ENCODE measurements at regions not wholly inside any gene's neighbourhood (a gene's known extent, or its start where the extent isn't known, plus 50 kb on each side); places are given as distances from the start of the nearest gene placed in this dataset.

- peaks cover 0 to 10% (median 0%) of the 10 kb centered on the region in 3 donors for H3K27me3 Mint-ChIP-seq
- H3K4me3 Mint-ChIP-seq = no peak overlapping the region
- H3K4me1 Mint-ChIP-seq = no peaks in the 10 kb centered on the region
- ATAC-seq (ENCODE audit: low read depth in 2 of 2) (no peak), DNase-seq (no peak)
- peaks cover 0 to 18% (median 5%) of the 10 kb centered on the region in 7 donors for H3K9me3 Mint-ChIP-seq
- no peaks in the 10 kb centered on the region for H3K36me3 Mint-ChIP-seq
- H3K27ac Mint-ChIP-seq = no peak overlapping the region
Observed at GRCh38 chr16:51085271-51085670, 65.8 kb downstream of the SALL1 start.

GRCh38 chr16:51084074-51084928, 66.8 kb downstream of the SALL1 start:
- H3K4me3 Mint-ChIP-seq = no peak overlapping the region
- H3K36me3 Mint-ChIP-seq = no peaks in the 10 kb centered on the region
- DNase-seq (no peak), ATAC-seq (ENCODE audit: low read depth in 2 of 2) (no peak)
- H3K9me3 Mint-ChIP-seq = peaks cover 0 to 19% (median 5%) of the 10 kb centered on the region in 7 donors
- no peak overlapping the region for H3K27ac Mint-ChIP-seq
- H3K4me1 Mint-ChIP-seq = no peaks in the 10 kb centered on the region
- H3K27me3 Mint-ChIP-seq = peaks cover 0 to 15% (median 0%) of the 10 kb centered on the region in 3 donors

- DNase-seq = no peak
- no peak overlapping the region for H3K27ac Mint-ChIP-seq
- H3K36me3 Mint-ChIP-seq = no peaks in the 10 kb centered on the region
Observed at GRCh38 chr16:51072591-51072990, 78.5 kb downstream of the SALL1 start.

DNA sequence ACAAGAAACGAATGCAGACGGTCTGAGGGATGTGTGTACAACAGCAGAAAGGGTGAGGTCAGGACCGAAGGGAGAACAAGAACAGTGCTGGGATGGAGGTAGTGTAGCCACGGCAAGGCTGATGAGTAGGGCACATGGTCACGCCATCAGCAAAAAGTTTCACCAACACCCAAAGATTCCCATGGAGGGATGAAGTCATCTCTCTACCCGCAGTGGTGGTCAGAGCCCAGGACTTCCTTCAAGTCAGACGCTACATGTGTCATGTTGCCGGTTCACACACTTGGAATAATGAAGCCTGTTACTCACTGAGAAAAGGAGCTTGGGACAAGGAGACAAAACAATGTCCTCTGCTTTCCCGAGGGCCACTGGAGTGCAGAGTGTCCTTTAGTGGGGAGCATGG, 79.7 kb downstream of the SALL1 start:
- Mint-ChIP-seq H3K9me3 (peaks cover 0 to 10% (median 4%) of the 10 kb centered on the region in 7 donors), H3K36me3 (no peaks in the 10 kb centered on the region), H3K27me3 (peaks cover 0 to 17% (median 0%) of the 10 kb centered on the region in 3 donors), H3K27ac (no peak overlapping the region), H3K4me3 (no peak overlapping the region), H3K4me1 (no peaks in the 10 kb centered on the region)
- no peak for ATAC-seq (ENCODE audit: low read depth in 2 of 2)
- no peak for DNase-seq

More at GRCh38 chr16:51072591-51072990, 78.5 kb downstream of the SALL1 start:
- Mint-ChIP-seq H3K4me1 (no peaks in the 10 kb centered on the region), H3K4me3 (no peak overlapping the region), H3K27me3 (peaks cover 0 to 12% (median 0%) of the 10 kb centered on the region in 3 donors), H3K9me3 (peaks cover 2 to 18% (median 4%) of the 10 kb centered on the region in 7 donors)
- no peak for ATAC-seq (ENCODE audit: low read depth in 2 of 2)

GRCh38 chr16:51067352-51067751, 83.7 kb downstream of the SALL1 start:
- Mint-ChIP-seq H3K27ac (no peak overlapping the region), H3K36me3 (no peaks in the 10 kb centered on the region), H3K4me3 (no peak overlapping the region), H3K27me3 (peaks cover 0 to 8% (median 5%) of the 10 kb centered on the region in 3 donors), H3K4me1 (no peaks in the 10 kb centered on the region), H3K9me3 (peaks cover 0 to 5% (median 2%) of the 10 kb centered on the region in 7 donors)
- DNase-seq (no peak), ATAC-seq (ENCODE audit: low read depth in 2 of 2) (no peak)

GRCh38 chr16:51062039-51062438, 89.0 kb downstream of the SALL1 start:
- Mint-ChIP-seq H3K27me3 (peaks cover 3 to 13% (median 12%) of the 10 kb centered on the region in 3 donors), H3K4me1 (no peaks in the 10 kb centered on the region), H3K4me3 (no peak overlapping the region), H3K27ac (no peak overlapping the region), H3K36me3 (no peaks in the 10 kb centered on the region), H3K9me3 (peaks cover 0 to 2% (median 0%) of the 10 kb centered on the region in 7 donors)
- ATAC-seq (ENCODE audit: low read depth in 2 of 2) = no peak
- DNase-seq = no peak

GRCh38 chr16:51061328-51061727, 89.7 kb downstream of the SALL1 start:
- Mint-ChIP-seq H3K4me3 (no peak overlapping the region), H3K27me3 (peaks cover 9 to 12% (median 10%) of the 10 kb centered on the region in 3 donors), H3K9me3 (peaks cover 0 to 2% (median 0%) of the 10 kb centered on the region in 7 donors), H3K36me3 (no peaks in the 10 kb centered on the region), H3K27ac (no peak overlapping the region), H3K4me1 (no peaks in the 10 kb centered on the region)
- no peak for ATAC-seq (ENCODE audit: low read depth in 2 of 2)
- DNase-seq = no peak

GRCh38 chr16:51057969-51058337, 93.1 kb downstream of the SALL1 start:
- DNase-seq (no peak), ATAC-seq (ENCODE audit: low read depth in 2 of 2) (no peak)
- Mint-ChIP-seq H3K4me1 (no peaks in the 10 kb centered on the region), H3K27me3 (peaks cover 13 to 33% (median 14%) of the 10 kb centered on the region in 3 donors), H3K9me3 (peaks cover 0 to 7% (median 2%) of the 10 kb centered on the region in 7 donors), H3K27ac (no peak overlapping the region), H3K36me3 (no peaks in the 10 kb centered on the region), H3K4me3 (no peak overlapping the region)

DNA sequence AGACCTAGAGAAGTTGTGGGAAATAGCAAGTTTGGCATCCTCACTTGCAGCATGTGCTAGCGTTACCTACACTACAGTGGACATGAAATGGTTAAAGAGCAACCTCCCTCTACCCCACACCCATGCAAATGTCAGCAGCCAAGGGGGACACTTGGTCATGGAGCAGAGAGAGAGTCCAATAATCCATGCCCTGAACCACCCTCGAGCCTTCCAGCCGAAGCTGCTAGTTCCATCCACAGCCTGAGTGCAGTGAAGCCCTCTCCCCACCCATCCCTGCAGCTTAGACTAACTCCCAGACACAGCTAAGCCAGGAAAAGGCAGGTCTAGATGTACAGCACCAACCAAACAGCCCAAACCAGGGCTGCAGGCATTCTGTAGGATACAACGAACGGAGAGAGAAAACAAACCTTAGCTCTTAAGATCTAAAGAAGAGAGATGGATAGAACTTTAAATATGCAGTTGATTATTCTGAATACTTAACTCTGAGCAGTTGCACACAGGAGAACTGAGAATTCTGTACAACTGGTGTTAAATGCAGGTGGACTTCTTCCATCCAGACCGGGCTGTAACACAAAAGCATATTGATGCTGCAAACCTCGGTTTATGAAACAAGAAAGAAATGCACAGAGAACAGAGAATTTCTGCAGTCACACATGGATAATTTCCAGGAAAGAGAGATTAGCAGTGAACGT, 93.8 kb downstream of the SALL1 start:
- Mint-ChIP-seq H3K27me3 (peaks cover 10 to 33% (median 13%) of the 10 kb centered on the region in 3 donors), H3K4me1 (no peaks in the 10 kb centered on the region), H3K9me3 (peaks cover 0 to 7% (median 2%) of the 10 kb centered on the region in 7 donors), H3K4me3 (no peak overlapping the region), H3K27ac (no peak overlapping the region), H3K36me3 (no peaks in the 10 kb centered on the region)
- DNase-seq (no peak), ATAC-seq (ENCODE audit: low read depth in 2 of 2) (no peak)

DNA sequence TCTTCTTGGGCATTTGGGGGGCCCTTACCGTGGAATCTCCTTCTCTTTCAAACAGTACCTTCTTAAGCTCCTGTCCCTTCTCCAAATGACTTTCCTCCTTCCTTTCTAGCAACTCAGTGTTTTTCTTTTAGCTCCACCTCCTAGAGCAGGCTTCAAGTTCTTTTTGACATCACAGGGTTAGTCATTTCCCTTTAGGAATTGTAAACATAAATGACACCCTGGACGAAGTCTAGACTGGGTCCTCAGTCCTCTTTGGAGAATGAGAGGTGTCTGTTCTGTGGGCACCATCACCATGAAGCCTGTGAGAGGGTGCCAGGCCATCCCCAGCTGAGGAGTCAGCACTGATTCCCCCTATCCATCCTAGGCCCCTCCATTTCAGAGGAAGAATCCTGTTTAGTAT, 94.7 kb downstream of the SALL1 start:
- Mint-ChIP-seq H3K36me3 (no peaks in the 10 kb centered on the region), H3K4me1 (no peaks in the 10 kb centered on the region), H3K9me3 (peaks cover 0 to 7% (median 3%) of the 10 kb centered on the region in 7 donors), H3K27me3 (peaks cover 10 to 33% (median 13%) of the 10 kb centered on the region in 3 donors), H3K27ac (no peak overlapping the region), H3K4me3 (no peak overlapping the region)
- ATAC-seq (ENCODE audit: low read depth in 2 of 2) (no peak), DNase-seq (no peak)

DNA sequence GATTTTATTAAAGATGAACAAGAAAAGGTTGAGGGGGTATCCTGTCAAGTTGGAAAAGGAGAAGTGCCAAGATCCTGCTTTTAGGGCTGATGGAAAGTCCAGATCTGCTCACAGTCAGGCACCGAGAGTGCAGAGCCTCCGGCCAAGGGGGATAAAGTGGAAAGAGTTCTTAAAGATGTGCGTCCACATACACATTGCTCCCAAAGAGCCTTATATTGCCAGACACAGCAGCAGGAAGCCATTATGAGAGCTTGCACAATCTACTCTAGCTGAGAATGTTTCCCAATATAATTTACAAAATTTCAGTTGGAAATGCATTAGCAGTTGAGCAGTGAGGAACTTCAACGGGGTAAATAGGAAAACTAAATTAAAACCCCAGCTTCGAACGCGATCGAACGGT, 95.6 kb downstream of the SALL1 start:
- peaks cover 0 to 7% (median 3%) of the 10 kb centered on the region in 7 donors for H3K9me3 Mint-ChIP-seq
- no peak for ATAC-seq (ENCODE audit: low read depth in 2 of 2)
- H3K4me1 Mint-ChIP-seq = no peaks in the 10 kb centered on the region
- no peak overlapping the region for H3K27ac Mint-ChIP-seq
- H3K36me3 Mint-ChIP-seq = no peaks in the 10 kb centered on the region
- H3K4me3 Mint-ChIP-seq = no peak overlapping the region
- DNase-seq = no peak
- peaks cover 9 to 33% (median 13%) of the 10 kb centered on the region in 3 donors for H3K27me3 Mint-ChIP-seq

- no peak for DNase-seq
- Mint-ChIP-seq H3K27me3 (peaks cover 5 to 33% (median 11%) of the 10 kb centered on the region in 3 donors), H3K27ac (no peak overlapping the region)
Observed at GRCh38 chr16:51053775-51054174, 97.3 kb downstream of the SALL1 start.

GRCh38 chr16:51051671-51052070, 99.4 kb downstream of the SALL1 start:
- ATAC-seq (ENCODE audit: low read depth in 2 of 2) (no peak), DNase-seq (no peak)
- peak overlapping the region in 1 of 6 donors; percentile 32 for H3K27ac Mint-ChIP-seq
- no peak overlapping the region for H3K4me3 Mint-ChIP-seq
- peaks cover 4 to 27% (median 10%) of the 10 kb centered on the region in 3 donors for H3K27me3 Mint-ChIP-seq
- peaks cover 3 to 8% (median 4%) of the 10 kb centered on the region in 7 donors for H3K9me3 Mint-ChIP-seq
- H3K4me1 Mint-ChIP-seq = no peaks in the 10 kb centered on the region
- H3K36me3 Mint-ChIP-seq = no peaks in the 10 kb centered on the region

More at GRCh38 chr16:51053775-51054174, 97.3 kb downstream of the SALL1 start:
- peaks cover 2 to 7% (median 3%) of the 10 kb centered on the region in 7 donors for H3K9me3 Mint-ChIP-seq
- no peaks in the 10 kb centered on the region for H3K4me1 Mint-ChIP-seq
- H3K4me3 Mint-ChIP-seq = no peak overlapping the region
- ATAC-seq (ENCODE audit: low read depth in 2 of 2) = no peak
- no peaks in the 10 kb centered on the region for H3K36me3 Mint-ChIP-seq

- peaks cover 4 to 13% (median 5%) of the 10 kb centered on the region in 3 donors for H3K27me3 Mint-ChIP-seq
- peaks cover 2 to 8% (median 4%) of the 10 kb centered on the region in 7 donors for H3K9me3 Mint-ChIP-seq
Observed at GRCh38 chr16:51050377-51050706, 100.7 kb downstream of the SALL1 start.

More at GRCh38 chr16:51050377-51050706, 100.7 kb downstream of the SALL1 start:
- ATAC-seq (ENCODE audit: low read depth in 2 of 2) = no peak
- Mint-ChIP-seq H3K36me3 (no peaks in the 10 kb centered on the region), H3K4me3 (no peak overlapping the region), H3K4me1 (no peaks in the 10 kb centered on the region), H3K27ac (no peak overlapping the region)
- no peak for DNase-seq
